H1 (cell line): ENCODE measurements at regions not wholly inside any gene's neighbourhood (a gene's known extent, or its start where the extent isn't known, plus 50 kb on each side); places are given as distances from the start of the nearest gene placed in this dataset.

ENCODE experiments used
- CTCF ChIA-PET: fragments of 300-600 bp; sonication (Branson Sonifier 250); formaldehyde crosslinking; loops from one replicate; lab custom pipeline; 2021; ENCODE audit not compliant: partially characterized antibody; lab: Charles Lee
- POLR2A ChIA-PET: fragments of 300-600 bp; sonication (Branson Sonifier 250); formaldehyde crosslinking; loops from one replicate; lab custom pipeline; 2021; ENCODE audit warnings: inconsistent platforms; ENCODE audit not compliant: partially characterized antibody; lab: Charles Lee
- DNase-seq, 2 experiments: peaks; one replicate each; pipeline versions ENCODE4 v3.0.0 to v3.0.0-alpha.2; 2010 to 2022; ENCODE audit warnings: low spot score in 2 of 2, low read depth in 1 of 2, mixed read lengths in 1 of 2
- FAIRE-seq: peaks from 2 replicates; lab custom pipeline; 2011; peaks lifted over from hg19 to GRCh38; lab: Jason Lieb, UNC
- H2AFZ ChIP-seq: 2 replicates; pipeline ENCODE4 v1.8.1; 2012; ENCODE audit warnings: low read length, inconsistent platforms
- H2AK5ac ChIP-seq: 2 replicates; pipeline ENCODE4 v1.6.1; 2013; ENCODE audit warnings: low read depth, low read length
- H2BK120ac ChIP-seq: replicated peaks from 2 replicates; pipeline ENCODE3; 2013; ENCODE audit warnings: low read depth, low read length, inconsistent platforms
- H2BK12ac ChIP-seq: 2 replicates; pipeline ENCODE4 v1.6.1; 2013; ENCODE audit warnings: low read depth, low read length
- H2BK15ac ChIP-seq: 2 replicates; pipeline ENCODE4 v1.6.1; 2013; ENCODE audit warnings: low read length
- H2BK20ac ChIP-seq: 2 replicates; pipeline ENCODE4 v1.6.1; 2013; ENCODE audit warnings: low read length
- H2BK5ac ChIP-seq: 2 replicates; pipeline ENCODE4 v1.6.1; 2013; ENCODE audit warnings: low read depth, low read length
- H3K14ac ChIP-seq: 2 replicates; pipeline ENCODE4 v1.6.1; 2013; ENCODE audit warnings: inconsistent platforms; ENCODE audit not compliant: insufficient read length
- H3K18ac ChIP-seq: 2 replicates; pipeline ENCODE4 v1.6.1; 2013; ENCODE audit warnings: low read length; ENCODE audit errors: extremely low read depth
- H3K23ac ChIP-seq: 2 replicates; pipeline ENCODE4 v1.6.1; 2013; ENCODE audit warnings: inconsistent platforms; ENCODE audit not compliant: insufficient read length
- H3K23me2 ChIP-seq: 2 replicates; pipeline ENCODE4 v1.6.1; 2013; ENCODE audit warnings: low read depth, low read length
- H3K27ac ChIP-seq: 2 replicates; pipeline ENCODE4 v1.6.1; 2011; ENCODE audit warnings: low read depth, low read length, inconsistent platforms
- H3K27me3 ChIP-seq, 4 experiments: replicated peaks in 1 of 4; 1 replicate in 1 of 4; 2 replicates in 3 of 4; pipeline versions ENCODE4 v1.6.1 to v1.8.1; 2011 to 2013; ENCODE audit warnings: low read length in 3 of 4, mild to moderate bottlenecking in 3 of 4, inconsistent platforms in 2 of 4, mixed read lengths in 2 of 4, moderate library complexity in 1 of 4; ENCODE audit not compliant: control insufficient read depth in 3 of 4, insufficient read depth in 3 of 4; ENCODE audit errors: extremely low read depth in 1 of 4
- H3K36me3 ChIP-seq, 4 experiments: 2 replicates each; pipeline versions ENCODE4 v1.6.1 to v1.8.1; 2011 to 2013; ENCODE audit warnings: mild to moderate bottlenecking in 4 of 4, low read length in 3 of 4, moderate library complexity in 2 of 4, control low read depth in 1 of 4, inconsistent platforms in 1 of 4; ENCODE audit not compliant: insufficient read depth in 4 of 4, control insufficient read depth in 2 of 4
- H3K4ac ChIP-seq: replicated peaks from 2 replicates; pipeline ENCODE3; 2013; ENCODE audit warnings: low read length, low read depth, mixed read lengths, inconsistent platforms; ENCODE audit not compliant: insufficient read length
- H3K4me1 ChIP-seq, 4 experiments: replicated peaks in 1 of 4; 1 replicate in 1 of 4; 2 replicates in 3 of 4; pipeline versions ENCODE4 v1.6.1 to v1.8.1; 2011 to 2013; ENCODE audit warnings: low read length in 3 of 4, inconsistent platforms in 2 of 4, mixed read lengths in 1 of 4; ENCODE audit not compliant: insufficient read depth in 4 of 4, control insufficient read depth in 3 of 4
- H3K4me2 ChIP-seq, 2 experiments: 2 replicates each; pipeline versions ENCODE4 v1.6.1 to v1.8.1; 2011 to 2013; ENCODE audit warnings: low read depth in 2 of 2, low read length in 2 of 2, control low read depth in 1 of 2, inconsistent platforms in 1 of 2, mild to moderate bottlenecking in 1 of 2; ENCODE audit not compliant: insufficient read depth in 1 of 2
- H3K4me3 ChIP-seq, 4 experiments: fragments of 200-600, 300-600 bp in 1 of 4; sonication (generic), shearing (Covaris generic), sonication (Bioruptor Twin) in 1 of 4; 2 replicates each; pipeline versions ENCODE4 v1.5.1 to v1.8.1; 2011 to 2016; ENCODE audit warnings: low read length in 4 of 4, low read depth in 3 of 4, control low read depth in 2 of 4, inconsistent platforms in 2 of 4, mild to moderate bottlenecking in 2 of 4, mixed read lengths in 1 of 4, moderate library complexity in 1 of 4; ENCODE audit not compliant: insufficient read depth in 2 of 4; ENCODE audit errors: extremely low read depth in 1 of 4
- H3K56ac ChIP-seq: replicated peaks from 2 replicates; pipeline ENCODE3; 2013; ENCODE audit warnings: low read depth, mild to moderate bottlenecking, mixed read lengths, low read length, inconsistent platforms; ENCODE audit not compliant: insufficient read length
- H3K79me1 ChIP-seq: 2 replicates; pipeline ENCODE4 v1.6.1; 2013; ENCODE audit warnings: low read depth, low read length, control low read depth
- H3K79me2 ChIP-seq, 2 experiments: 2 replicates each; pipeline versions ENCODE4 v1.6.1 to v1.8.1; 2012 to 2013; ENCODE audit warnings: low read length in 2 of 2, mild to moderate bottlenecking in 2 of 2, inconsistent platforms in 1 of 2; ENCODE audit not compliant: insufficient read depth in 2 of 2, control insufficient read depth in 1 of 2
- H3K9ac ChIP-seq, 4 experiments: replicated peaks in 1 of 4; 1 replicate in 1 of 4; 2 replicates in 3 of 4; pipeline versions ENCODE4 v1.6.1 to v1.8.1; 2011 to 2013; ENCODE audit warnings: low read depth in 3 of 4, low read length in 3 of 4, control low read depth in 2 of 4, mild to moderate bottlenecking in 2 of 4, moderate library complexity in 2 of 4, inconsistent platforms in 1 of 4; ENCODE audit errors: extremely low read depth in 1 of 4
- H3K9me3 ChIP-seq, 2 experiments: 2 replicates each; pipeline versions ENCODE4 v1.6.1 to v1.8.1; 2012 to 2013; ENCODE audit warnings: mild to moderate bottlenecking in 2 of 2, moderate library complexity in 2 of 2, control low read depth in 1 of 2, inconsistent platforms in 1 of 2, low read depth in 1 of 2, low read length in 1 of 2, mixed read lengths in 1 of 2; ENCODE audit not compliant: insufficient read depth in 2 of 2
- H4K20me1 ChIP-seq, 2 experiments: replicated peaks in 1 of 2; 2 replicates each; pipeline versions ENCODE3 to v1.8.1; 2011 to 2013; ENCODE audit warnings: inconsistent platforms in 2 of 2, low read length in 2 of 2, mild to moderate bottlenecking in 1 of 2; ENCODE audit not compliant: insufficient read depth in 2 of 2, control insufficient read depth in 1 of 2
- H4K5ac ChIP-seq: 2 replicates; pipeline ENCODE4 v1.6.1; 2013; ENCODE audit warnings: low read length, low read depth, mixed read lengths, inconsistent platforms; ENCODE audit not compliant: insufficient read length
- H4K8ac ChIP-seq: 2 replicates; pipeline ENCODE4 v1.8.0; 2013; ENCODE audit warnings: mild to moderate bottlenecking, moderate library complexity, low read length, inconsistent platforms; ENCODE audit not compliant: insufficient read depth; ENCODE audit errors: extremely low read depth
- H4K91ac ChIP-seq: replicated peaks from 2 replicates; pipeline ENCODE3; 2013; ENCODE audit warnings: low read length, mixed read lengths, inconsistent platforms; ENCODE audit not compliant: insufficient read length
- CBX5 ChIP-seq: fragments of 300-800, 300-1000 bp; sonication (generic); IDR thresholded peaks from 2 replicates; pipeline ENCODE4 v1.7.1; 2016; ENCODE audit warnings: antibody characterized with exemption, low read length, low read depth
- FOSL1 ChIP-seq: IDR thresholded peaks from 2 replicates; pipeline ENCODE4 v1.6.1; 2011; ENCODE audit warnings: mild to moderate bottlenecking, low read depth, low read length, moderate library complexity; ENCODE audit not compliant: insufficient read depth
- KDM4A ChIP-seq: IDR thresholded peaks from one replicate; pipeline ENCODE4 v1.7.1; 2012; ENCODE audit warnings: low read depth, mild to moderate bottlenecking, moderate library complexity, low read length, inconsistent platforms; ENCODE audit not compliant: severe bottlenecking
- MAX ChIP-seq: IDR thresholded peaks from 2 replicates; pipeline ENCODE4 v1.6.1; 2012; ENCODE audit warnings: inconsistent platforms
- SP4 ChIP-seq: IDR thresholded peaks from 2 replicates; pipeline ENCODE4 v1.6.1; 2012; ENCODE audit warnings: low read length, inconsistent platforms
- TCF12 ChIP-seq: IDR thresholded peaks from 2 replicates; pipeline ENCODE4 v1.6.1; 2011; ENCODE audit warnings: low read depth, mild to moderate bottlenecking, low read length
- WGBS, 2 experiments: shearing (Covaris generic) in 1 of 2; methylation state at CpG; one replicate each; pipeline versions ENCODE4 v1.1.6 to v1.1.7; 2013 to 2015; ENCODE audit warnings: low lambda C conversion rate in 2 of 2, mixed read lengths in 2 of 2, inconsistent platforms in 1 of 2, low coverage in 1 of 2, missing lambda C conversion rate in 1 of 2; ENCODE audit not compliant: insufficient replicate concordance in 2 of 2, insufficient coverage in 1 of 2, insufficient read length in 1 of 2; ENCODE audit errors: extremely low coverage in 1 of 2, missing lambda C conversion rate in 1 of 2; 5-methylcytosine and 5-hydroxymethylcytosine counted together

GRCh38 chr7:50206453-50207250 lies 97.9 kb upstream of the IKZF1 start:
- no peak overlapping the region for H3K4me3 ChIP-seq
- H2BK120ac ChIP-seq = no peak overlapping the region
- no peaks in the 10 kb centered on the region for H3K9me3 ChIP-seq
- ChIA-PET POLR2A (no interaction called here), CTCF (interaction anchor here (1.0 to 4.6 kb wide), 22 partner anchors 9 to 232 kb away, joined by 3 to 99 read pairs (median 6); no protein-coding TSS in a partner anchor)
- no peak overlapping the region for H3K18ac ChIP-seq
- no peak overlapping the region for H3K4me2 ChIP-seq
- no peaks in the 10 kb centered on the region for H3K79me2 ChIP-seq
- H4K20me1 ChIP-seq = no peaks in the 10 kb centered on the region
- H2BK5ac ChIP-seq = no peak overlapping the region
- no peak overlapping the region for H2BK20ac ChIP-seq
- no peak overlapping the region for H2AK5ac ChIP-seq
- peak overlapping the region; percentile 44 for H4K91ac ChIP-seq
- H3K27ac ChIP-seq = no peak overlapping the region
- H4K8ac ChIP-seq = peak overlapping the region; percentile 52
- no peaks in the 10 kb centered on the region for H3K36me3 ChIP-seq
- no peaks in the 10 kb centered on the region for H3K79me1 ChIP-seq
- no peak overlapping the region for H3K14ac ChIP-seq
- DNase-seq = no peak
- 92% methylated on average over 21 of the region's 21 CpGs; no CpG with 5 or more reads in 1 of the 2 experiments for WGBS, 2 experiments
- no peak overlapping the region for H4K5ac ChIP-seq
- no peaks in the 10 kb centered on the region for H3K4me1 ChIP-seq
- no peak overlapping the region for H2AFZ ChIP-seq
- no peak for FAIRE-seq
- no peak overlapping the region for H3K23ac ChIP-seq
- peak overlapping the region; percentile 29; the same call in 1 of the 2 replicates for H2BK15ac ChIP-seq
- H3K56ac ChIP-seq = no peak overlapping the region
- H3K23me2 ChIP-seq = no peaks in the 10 kb centered on the region
- H3K27me3 ChIP-seq = no peaks in the 10 kb centered on the region; a peak in 1 of 7 replicates
- H3K9ac ChIP-seq = no peak overlapping the region
- no peak overlapping the region for H2BK12ac ChIP-seq
- no peak overlapping the region for H3K4ac ChIP-seq
- no peak for TF ChIP-seq CBX5
- no peak for TF ChIP-seq FOSL1
- no peak for TF ChIP-seq TCF12
- TF ChIP-seq MAX = no peak
- TF ChIP-seq KDM4A = no peak
- TF ChIP-seq SP4 = no peak
